HK-2 (cell line): ENCODE measurements at regions not wholly inside any gene's neighbourhood (a gene's known extent, or its start where the extent isn't known, plus 50 kb on each side); places are given as distances from the start of the nearest gene placed in this dataset.

ENCODE experiments used
- DNase-seq: peaks from one replicate; pipeline ENCODE4 v3.0.0-alpha.2; 2018; ENCODE audit not compliant: unreplicated experiment

DNA sequence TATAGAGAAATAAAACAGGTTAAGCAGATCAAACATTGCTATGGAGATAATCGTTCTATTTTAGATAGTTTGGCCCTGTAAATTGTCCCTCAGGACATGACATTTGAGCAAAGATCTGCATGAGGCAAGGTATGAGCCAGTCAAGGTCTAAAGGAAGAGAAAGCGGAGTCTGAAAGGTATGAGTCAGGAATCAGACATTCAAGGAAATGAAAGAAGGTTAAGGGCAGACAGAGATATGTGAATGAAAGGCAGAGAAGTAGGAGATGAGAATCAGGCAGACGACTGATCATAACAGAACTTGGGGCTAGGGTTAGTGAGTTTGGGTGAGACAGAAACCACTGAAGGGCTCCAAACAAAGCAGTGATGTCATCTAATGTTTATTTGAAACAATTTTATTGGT, 775.8 kb downstream of the MAFB start:
- no peak for DNase-seq

GRCh38 chr20:39911497-39911896, 777.5 kb downstream of the MAFB start:
- DNase-seq, result no peak

- DNase-seq, result no peak
Measured at GRCh38 chr20:39910536-39910935, 778.5 kb downstream of the MAFB start.

DNA sequence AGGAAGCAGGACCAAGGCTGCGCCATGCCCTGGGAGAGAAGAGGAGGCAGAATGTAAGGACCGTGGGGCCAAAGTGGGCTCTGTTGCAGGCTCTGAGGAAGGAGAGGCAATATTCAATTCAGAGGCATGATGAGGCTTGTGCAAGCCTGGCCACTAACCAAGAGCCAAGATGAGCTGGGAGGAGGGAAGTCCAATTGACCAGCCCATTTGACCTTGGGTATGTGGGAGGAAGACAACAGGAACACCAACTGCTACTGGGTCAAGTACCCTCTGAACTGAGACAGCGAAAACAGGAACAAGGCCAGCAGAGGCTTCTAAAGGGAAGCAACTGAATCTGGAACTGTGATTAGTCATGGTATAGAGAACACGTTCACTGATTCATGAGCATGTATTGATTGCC, 779.6 kb downstream of the MAFB start:
- no peak for DNase-seq

DNA sequence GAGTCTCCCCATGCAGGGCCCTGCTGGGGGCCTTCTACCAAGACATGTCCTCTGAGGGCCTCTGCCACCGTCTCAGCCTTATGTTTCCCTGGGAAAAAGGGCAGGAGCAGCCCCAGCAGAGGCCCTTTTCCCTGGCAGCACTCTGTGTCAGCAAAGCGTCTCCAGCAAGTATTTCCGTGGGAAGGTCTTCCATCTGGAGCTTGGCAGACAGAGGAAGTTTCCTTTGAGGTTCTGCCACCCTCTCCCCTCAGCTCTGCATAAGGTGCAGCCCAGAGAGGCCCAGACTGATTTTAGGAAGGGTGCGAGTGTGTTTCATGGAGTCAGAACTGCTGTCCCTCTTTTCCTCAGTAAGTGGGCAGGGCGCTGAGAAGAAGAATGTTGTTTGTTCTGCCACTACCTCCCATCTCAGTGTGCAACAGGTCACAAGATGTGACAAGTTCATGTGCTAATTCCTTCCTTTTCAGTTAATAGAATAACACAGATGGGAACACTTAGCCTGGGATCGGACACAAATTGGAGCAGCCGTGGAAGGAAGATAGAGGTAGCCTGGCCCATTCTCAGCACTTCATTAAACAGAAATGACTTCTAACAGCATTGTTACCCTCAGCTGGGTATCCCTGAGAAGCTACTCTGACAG, 784.4 kb downstream of the MAFB start:
- DNase-seq, result no peak

- no peak for DNase-seq
Measured at GRCh38 chr20:39903806-39904465, 785.1 kb downstream of the MAFB start.

DNA sequence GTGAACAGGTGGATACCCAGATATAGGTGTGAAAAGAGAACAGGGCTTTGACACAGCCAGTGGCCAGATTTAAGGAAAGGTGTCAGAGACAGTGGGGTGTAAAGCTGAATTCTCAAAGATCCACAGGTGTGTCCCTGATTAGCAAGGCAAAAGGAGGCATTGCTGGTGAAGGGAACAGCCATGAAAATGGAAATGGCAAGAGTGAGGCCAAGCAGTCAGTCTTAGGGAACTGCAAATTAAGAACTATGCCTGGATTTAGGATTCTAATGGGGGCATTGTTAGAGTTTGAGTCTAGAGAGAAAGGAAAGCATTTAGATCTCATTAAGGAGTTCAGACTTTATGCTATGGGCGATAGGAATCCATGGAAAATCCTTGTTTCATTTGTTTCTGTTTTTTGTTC, 789.2 kb downstream of the MAFB start:
- DNase-seq, result no peak

GRCh38 chr20:39898467-39898852, 790.6 kb downstream of the MAFB start:
- DNase-seq, result no peak

GRCh38 chr20:39897781-39898466, 791.1 kb downstream of the MAFB start:
- DNase-seq, result no peak

DNA sequence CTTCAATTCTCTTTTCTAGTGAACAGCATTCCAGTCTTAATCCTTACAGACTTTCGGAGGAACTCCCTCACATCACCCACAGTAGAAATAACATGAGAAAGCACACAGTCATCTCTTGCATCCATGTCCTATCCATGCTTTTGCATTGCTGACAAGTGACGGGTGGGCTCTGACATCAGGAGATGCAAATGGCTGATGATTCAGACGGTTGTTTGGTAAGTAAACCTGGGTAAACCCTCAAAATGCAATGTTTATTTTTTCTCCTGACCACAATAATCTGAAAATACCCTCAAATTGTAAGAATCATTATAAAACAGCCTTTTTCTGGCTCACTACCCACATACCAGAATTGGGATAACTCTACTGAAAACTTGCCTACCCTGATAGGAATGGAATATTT, 792.0 kb downstream of the MAFB start:
- no peak for DNase-seq

DNA sequence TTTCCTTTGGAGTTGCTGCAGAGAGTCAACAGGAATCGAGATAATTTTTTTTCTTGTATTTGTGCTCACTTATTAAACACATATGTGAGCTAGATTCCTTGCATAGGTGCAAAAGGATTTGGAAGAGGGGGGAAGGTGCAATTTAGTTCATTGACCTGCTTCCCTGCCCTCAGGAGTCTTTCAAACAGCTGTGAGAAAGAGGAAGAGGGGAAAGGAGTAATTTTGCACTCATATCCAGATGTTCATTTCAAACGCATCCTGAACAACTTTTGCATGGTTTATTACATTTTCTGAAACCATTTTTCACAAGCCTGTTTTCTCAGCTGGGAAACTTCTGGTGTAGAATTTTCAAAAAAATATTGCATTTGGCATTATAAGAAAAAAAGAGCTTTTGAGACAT, 795.0 kb downstream of the MAFB start:
- no peak for DNase-seq

GRCh38 chr20:39893003-39893685, 795.9 kb downstream of the MAFB start:
- DNase-seq, result no peak

DNA sequence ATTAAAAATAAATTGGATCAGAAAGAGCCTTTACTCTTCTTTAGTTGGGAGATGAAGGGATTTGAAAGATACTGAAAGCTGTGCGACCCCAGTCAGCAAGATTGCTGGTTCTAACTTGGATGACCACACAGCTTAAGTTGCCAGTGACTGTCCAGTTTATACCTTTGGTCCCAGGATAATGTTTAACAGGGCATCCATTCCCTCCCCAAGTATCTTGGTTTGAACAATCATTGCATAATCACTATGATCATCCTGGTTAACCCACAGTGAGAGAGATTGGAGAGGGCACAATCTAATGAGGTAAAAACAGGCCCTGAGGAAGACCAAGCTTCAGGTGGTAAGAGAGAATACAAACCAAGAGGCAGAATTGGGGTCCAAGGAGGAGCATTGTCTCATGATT, 798.3 kb downstream of the MAFB start:
- no peak for DNase-seq

DNA sequence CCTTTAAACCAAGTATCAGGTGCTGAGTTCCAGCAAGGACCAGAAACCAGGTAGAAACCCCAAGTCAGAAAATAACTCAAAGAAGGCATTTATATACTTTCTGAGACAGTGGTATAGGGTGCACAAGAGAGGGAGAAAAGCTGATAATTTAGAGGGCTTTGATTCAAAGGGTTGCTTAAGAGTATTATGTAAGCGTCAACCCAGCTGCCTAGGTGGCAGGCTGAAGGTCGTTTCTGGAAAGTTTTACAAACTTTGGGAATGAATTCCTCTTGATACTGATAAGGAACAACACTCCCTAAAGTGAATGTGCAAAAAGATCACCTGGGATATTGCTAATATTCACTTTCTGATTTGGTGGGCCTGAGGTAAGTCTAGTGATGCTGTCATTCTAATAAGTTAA, 800.7 kb downstream of the MAFB start:
- no peak for DNase-seq

- no peak for DNase-seq
Measured at GRCh38 chr20:39886650-39887190, 802.3 kb downstream of the MAFB start.

DNA sequence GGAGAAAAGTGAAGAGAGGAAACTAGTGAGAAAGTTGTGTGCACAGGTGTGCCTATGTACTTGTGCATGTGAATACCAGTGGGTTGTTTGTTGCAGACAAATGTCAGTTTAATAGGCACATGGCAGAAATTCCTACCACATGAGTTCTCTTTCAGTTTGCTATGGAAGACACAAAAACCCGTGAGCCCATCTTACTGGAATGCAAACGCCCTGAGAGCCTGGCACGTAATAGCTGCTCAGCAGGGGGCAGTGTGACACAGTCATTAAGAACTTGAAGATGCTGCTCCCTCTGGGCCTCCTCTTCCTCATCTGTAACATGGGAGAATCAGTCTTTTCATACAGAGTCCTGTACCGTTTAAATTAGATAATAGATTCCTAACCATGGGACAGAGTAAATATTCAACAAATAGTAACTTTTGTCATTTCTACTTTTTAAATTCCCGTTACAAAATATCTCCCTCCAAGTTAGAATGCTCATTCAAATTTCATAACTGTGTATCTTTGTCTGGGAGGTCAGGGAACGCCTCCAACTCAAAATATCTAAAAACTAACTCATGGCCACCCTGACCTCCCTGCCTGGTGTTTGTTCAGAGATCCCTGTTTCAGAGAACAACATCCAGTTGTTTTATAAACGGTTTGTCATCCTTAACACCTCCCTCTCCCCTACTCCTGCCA, 802.9 kb downstream of the MAFB start:
- DNase-seq, result peak; percentile 42

GRCh38 chr20:39882806-39883205, 806.2 kb downstream of the MAFB start:
- DNase-seq, result no peak

GRCh38 chr20:39880890-39881289, 808.1 kb downstream of the MAFB start:
- DNase-seq, result no peak

- no peak for DNase-seq
Measured at GRCh38 chr20:39879296-39879695, 809.7 kb downstream of the MAFB start.

GRCh38 chr20:39878809-39879208, 810.2 kb downstream of the MAFB start:
- no peak for DNase-seq

DNA sequence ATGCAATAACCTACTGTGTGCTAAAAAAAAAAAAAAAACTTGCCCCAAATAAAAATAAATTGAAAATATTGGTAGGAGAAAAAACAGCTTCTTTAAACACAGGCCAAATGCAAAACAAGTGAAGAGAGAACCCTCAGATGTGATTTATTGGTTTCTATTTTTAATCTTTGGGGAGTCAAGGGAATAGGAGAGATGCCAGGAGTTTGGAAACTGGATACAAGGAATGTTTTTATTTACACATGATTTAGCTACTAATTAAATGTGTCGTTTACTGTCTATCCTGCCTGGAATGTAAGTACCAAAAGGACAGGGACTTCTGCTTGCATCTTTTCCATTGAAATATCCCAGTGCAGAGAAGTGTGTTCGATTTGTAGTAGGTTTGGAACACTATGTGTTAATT, 810.7 kb downstream of the MAFB start:
- no peak for DNase-seq

GRCh38 chr20:39877788-39878187, 811.2 kb downstream of the MAFB start:
- DNase-seq, result no peak
